Astrocyte (in vitro differentiated cells and primary cell): ENCODE measurements at regions not wholly inside any gene's neighbourhood (a gene's known extent, or its start where the extent isn't known, plus 50 kb on each side); places are given as distances from the start of the nearest gene placed in this dataset.

ENCODE experiments used
- DNase-seq: peaks from one replicate; pipeline ENCODE4 v3.0.0-alpha.2; 2010; ENCODE audit warnings: low read depth
- FAIRE-seq: peaks from 2 replicates; lab custom pipeline; 2011; peaks lifted over from hg19 to GRCh38; lab: Jason Lieb, UNC
- H2AFZ ChIP-seq: 2 replicates; pipeline ENCODE4 v1.6.0; 2012; ENCODE audit warnings: low read depth, low read length, inconsistent platforms
- H3K27ac ChIP-seq: 2 replicates; pipeline ENCODE4 v1.5.1; 2011; ENCODE audit warnings: low read depth, low read length, inconsistent platforms
- H3K27me3 ChIP-seq: 2 replicates; pipeline ENCODE4 v1.6.0; 2011; ENCODE audit warnings: low read length, inconsistent platforms; ENCODE audit not compliant: insufficient read depth
- H3K36me3 ChIP-seq: 2 replicates; pipeline ENCODE4 v1.5.1; 2011; ENCODE audit warnings: low read length, inconsistent platforms; ENCODE audit not compliant: insufficient read depth
- H3K4me1 ChIP-seq: 2 replicates; pipeline ENCODE4 v1.5.1; 2011; ENCODE audit warnings: low read length, inconsistent platforms; ENCODE audit not compliant: insufficient read depth
- H3K4me2 ChIP-seq: 2 replicates; pipeline ENCODE4 v1.6.0; 2012; ENCODE audit warnings: low read length, inconsistent platforms
- H3K4me3 ChIP-seq: 2 replicates; pipeline ENCODE4 v1.5.1; 2011; ENCODE audit warnings: low read depth, mild to moderate bottlenecking, low read length, inconsistent platforms; ENCODE audit not compliant: insufficient read depth
- H3K79me2 ChIP-seq: 2 replicates; pipeline ENCODE4 v1.6.0; 2012; ENCODE audit warnings: mild to moderate bottlenecking, low read length, inconsistent platforms; ENCODE audit not compliant: insufficient read depth
- H3K9ac ChIP-seq: 2 replicates; pipeline ENCODE4 v1.6.0; 2012; ENCODE audit warnings: mild to moderate bottlenecking, low read length, inconsistent platforms
- H3K9me3 ChIP-seq: 2 replicates; pipeline ENCODE4 v1.5.1; 2012; ENCODE audit warnings: low read depth, mild to moderate bottlenecking, low read length, inconsistent platforms; ENCODE audit not compliant: insufficient read depth
- H4K20me1 ChIP-seq: 2 replicates; pipeline ENCODE4 v1.6.0; 2012; ENCODE audit warnings: low read length, inconsistent platforms; ENCODE audit not compliant: insufficient read depth
- H3K27ac Mint-ChIP-seq: one replicate; pipeline ENCODE4 v1.8.0; 2021; ENCODE audit warnings: mild to moderate bottlenecking, mixed read lengths; ENCODE audit not compliant: unreplicated experiment
- H3K27me3 Mint-ChIP-seq: one replicate; pipeline ENCODE4 v1.8.0; 2021; ENCODE audit warnings: low read depth, mixed read lengths; ENCODE audit not compliant: unreplicated experiment
- H3K36me3 Mint-ChIP-seq: one replicate; pipeline ENCODE4 v1.8.0; 2021; ENCODE audit warnings: low read depth, mixed read lengths; ENCODE audit not compliant: unreplicated experiment
- H3K4me1 Mint-ChIP-seq: one replicate; pipeline ENCODE4 v1.8.0; 2021; ENCODE audit warnings: low read depth, mixed read lengths; ENCODE audit not compliant: unreplicated experiment
- H3K4me3 Mint-ChIP-seq: one replicate; pipeline ENCODE4 v1.8.0; 2021; ENCODE audit warnings: mild to moderate bottlenecking, moderate library complexity, mixed read lengths; ENCODE audit not compliant: unreplicated experiment
- H3K9me3 Mint-ChIP-seq: one replicate; pipeline ENCODE4 v1.8.0; 2021; ENCODE audit warnings: mild to moderate bottlenecking, mixed read lengths; ENCODE audit not compliant: unreplicated experiment
- CTCF ChIP-seq: IDR thresholded peaks from 2 replicates; pipeline ENCODE4 v1.5.1; 2011; ENCODE audit warnings: low read depth, mild to moderate bottlenecking, inconsistent platforms, low read length, moderate library complexity; ENCODE audit not compliant: insufficient read depth
- EZH2 ChIP-seq: IDR thresholded peaks from 2 replicates; pipeline ENCODE4 v1.6.1; 2012; ENCODE audit warnings: mild to moderate bottlenecking, low read length, inconsistent platforms; ENCODE audit not compliant: insufficient read depth

- Histone ChIP-seq H3K36me3 (no peaks in the 10 kb centered on the region), H3K9ac (no peak overlapping the region), H3K4me1 (no peaks in the 10 kb centered on the region), H2AFZ (no peak overlapping the region), H3K79me2 (no peaks in the 10 kb centered on the region), H4K20me1 (no peaks in the 10 kb centered on the region), H3K9me3 (no peaks in the 10 kb centered on the region), H3K4me3 (no peak overlapping the region), H3K27me3 (no peaks in the 10 kb centered on the region), H3K27ac (no peak overlapping the region), H3K4me2 (no peak overlapping the region)
- no peak overlapping the region for H3K4me3 Mint-ChIP-seq
- TF ChIP-seq EZH2 (no peak), CTCF (no peak)
- FAIRE-seq (no peak), DNase-seq (no peak)
- no peaks in the 10 kb centered on the region for H3K9me3 Mint-ChIP-seq
- no peaks in the 10 kb centered on the region for H3K36me3 Mint-ChIP-seq
- H3K4me1 Mint-ChIP-seq, result no peaks in the 10 kb centered on the region
- H3K27ac Mint-ChIP-seq, result no peak overlapping the region
- H3K27me3 Mint-ChIP-seq, result peaks cover 5% of the 10 kb centered on the region
These were observed 83.3 kb downstream of the ALDH8A1 start for GRCh38 chr6:134866563-134866962.

- Histone ChIP-seq H3K4me3 (no peak overlapping the region), H3K27me3 (no peaks in the 10 kb centered on the region), H3K27ac (no peak overlapping the region), H3K79me2 (no peaks in the 10 kb centered on the region), H2AFZ (no peak overlapping the region), H3K9me3 (no peaks in the 10 kb centered on the region), H3K4me2 (no peak overlapping the region), H3K4me1 (no peaks in the 10 kb centered on the region), H3K9ac (no peak overlapping the region), H4K20me1 (no peaks in the 10 kb centered on the region), H3K36me3 (no peaks in the 10 kb centered on the region)
- Mint-ChIP-seq H3K4me1 (no peaks in the 10 kb centered on the region), H3K36me3 (no peaks in the 10 kb centered on the region), H3K27me3 (peaks cover 5% of the 10 kb centered on the region), H3K4me3 (no peak overlapping the region), H3K27ac (no peak overlapping the region), H3K9me3 (no peaks in the 10 kb centered on the region)
- TF ChIP-seq CTCF, result no peak
- TF ChIP-seq EZH2, result no peak
- FAIRE-seq, result no peak
- no peak for DNase-seq
These were observed 85.3 kb downstream of the ALDH8A1 start for GRCh38 chr6:134864558-134864957.

- FAIRE-seq (no peak), DNase-seq (no peak)
- Mint-ChIP-seq H3K27me3 (peaks cover 5% of the 10 kb centered on the region), H3K27ac (no peak overlapping the region), H3K9me3 (no peaks in the 10 kb centered on the region), H3K4me3 (no peak overlapping the region), H3K4me1 (no peaks in the 10 kb centered on the region), H3K36me3 (no peaks in the 10 kb centered on the region)
- H3K4me1 ChIP-seq, result no peaks in the 10 kb centered on the region
- no peak overlapping the region for H3K4me3 ChIP-seq
- H4K20me1 ChIP-seq, result no peaks in the 10 kb centered on the region
- no peaks in the 10 kb centered on the region for H3K79me2 ChIP-seq
- H3K4me2 ChIP-seq, result no peak overlapping the region
- no peaks in the 10 kb centered on the region for H3K27me3 ChIP-seq
- H2AFZ ChIP-seq, result no peak overlapping the region
- no peak overlapping the region for H3K27ac ChIP-seq
- no peaks in the 10 kb centered on the region for H3K9me3 ChIP-seq
- TF ChIP-seq CTCF (no peak), EZH2 (no peak)
- H3K9ac ChIP-seq, result no peak overlapping the region
- no peaks in the 10 kb centered on the region for H3K36me3 ChIP-seq
These were observed 86.0 kb downstream of the ALDH8A1 start for GRCh38 chr6:134863763-134864510.
